T-cell (primary cell): ENCODE measurements at regions not wholly inside any gene's neighbourhood (a gene's known extent, or its start where the extent isn't known, plus 50 kb on each side); places are given as distances from the start of the nearest gene placed in this dataset.

ENCODE experiments used
- ATAC-seq, 4 experiments: fragments of 200-7000 bp in 3 of 4; fragments of 150-1000 bp in 1 of 4; cut with Tn5 transposase; replicated peaks in 1 of 4; 1 replicate in 3 of 4; 2 replicates in 1 of 4; pipeline ENCODE4 v1.10.0; 2021; ENCODE audit warnings: moderate library complexity in 3 of 4, mild to moderate bottlenecking in 2 of 4, moderate number of reproducible peaks in 1 of 4
- CTCF ChIA-PET, 2 donors: fragments of 300-600 bp; sonication (Branson Sonifier 250); formaldehyde crosslinking; loops; one replicate each; lab custom pipeline; 2022; ENCODE audit warnings: antibody characterized with exemption in 2 of 2; lab: Charles Lee
- POLR2A ChIA-PET, 2 donors: fragments of 300-600 bp; sonication (Branson Sonifier 250); formaldehyde crosslinking; loops; one replicate each; lab custom pipeline; 2022; ENCODE audit warnings: antibody characterized with exemption in 2 of 2; lab: Charles Lee
- DNase-seq, 35 experiments: peaks; one replicate each; pipeline versions ENCODE4 v3.0.0 to v3.0.0-alpha.2; 2013 to 2023
- H3K27ac ChIP-seq: one replicate; pipeline ENCODE4 v1.5.1; 2013; ENCODE audit warnings: low read length
- H3K27me3 ChIP-seq, 2 experiments: replicated peaks in 1 of 2; 1 replicate in 1 of 2; 2 replicates in 1 of 2; pipeline versions ENCODE4 v1.6.1 to v1.7.0; 2013; ENCODE audit warnings: low read length in 1 of 2, mixed read lengths in 1 of 2; ENCODE audit not compliant: control insufficient read depth in 2 of 2, insufficient read depth in 2 of 2; ENCODE audit errors: extremely low read depth in 1 of 2
- H3K36me3 ChIP-seq, 2 donors: 1 replicate in 1 of 2; 2 replicates in 1 of 2; pipeline versions ENCODE4 v1.6.1 to v1.7.0; 2013; ENCODE audit warnings: low read length in 1 of 2; ENCODE audit not compliant: control insufficient read depth in 2 of 2, insufficient read depth in 1 of 2; ENCODE audit errors: extremely low read depth in 1 of 2
- H3K4me1 ChIP-seq, 2 experiments: 1 replicate in 1 of 2; 2 replicates in 1 of 2; pipeline versions ENCODE4 v1.6.1 to v1.7.0; 2013; ENCODE audit warnings: low read length in 2 of 2, mixed read lengths in 1 of 2; ENCODE audit not compliant: insufficient read depth in 2 of 2, control insufficient read depth in 1 of 2; ENCODE audit errors: extremely low read depth in 1 of 2
- H3K4me3 ChIP-seq, 2 donors: 1 replicate in 1 of 2; 2 replicates in 1 of 2; pipeline versions ENCODE4 v1.5.1 to v1.7.0; 2013; ENCODE audit warnings: mild to moderate bottlenecking in 2 of 2, low read length in 1 of 2, moderate library complexity in 1 of 2; ENCODE audit not compliant: control insufficient read depth in 1 of 2; ENCODE audit errors: extremely low read depth in 1 of 2
- H3K9me3 ChIP-seq: 2 replicates; pipeline ENCODE4 v1.7.0; 2013
- H3K27ac Mint-ChIP-seq, 2 donors: one replicate each; pipeline ENCODE4 v1.8.0; 2020 to 2021; ENCODE audit warnings: mild to moderate bottlenecking in 2 of 2, mixed read lengths in 2 of 2
- H3K27me3 Mint-ChIP-seq, 2 donors: one replicate each; pipeline ENCODE4 v1.8.0; 2021 to 2022; ENCODE audit warnings: mixed read lengths in 2 of 2
- H3K36me3 Mint-ChIP-seq: one replicate; pipeline ENCODE4 v1.8.0; 2021; ENCODE audit warnings: mixed read lengths
- H3K4me1 Mint-ChIP-seq, 3 donors: one replicate each; pipeline ENCODE4 v1.8.0; 2020 to 2022; ENCODE audit warnings: mixed read lengths in 3 of 3, mild to moderate bottlenecking in 1 of 3
- H3K4me3 Mint-ChIP-seq, 3 donors: one replicate each; pipeline ENCODE4 v1.8.0; 2020 to 2022; ENCODE audit warnings: mild to moderate bottlenecking in 3 of 3, mixed read lengths in 3 of 3, moderate library complexity in 3 of 3
- H3K9me3 Mint-ChIP-seq, 3 donors: one replicate each; pipeline ENCODE4 v1.8.0; 2020 to 2022; ENCODE audit warnings: mixed read lengths in 3 of 3
- WGBS: methylation state at CpG from one replicate; pipeline ENCODE4 v1.1.5; 2013; ENCODE audit warnings: missing lambda C conversion rate; ENCODE audit not compliant: insufficient coverage; 5-methylcytosine and 5-hydroxymethylcytosine counted together

- Histone ChIP-seq H3K4me1 (no peaks in the 10 kb centered on the region), H3K27ac (no peak overlapping the region), H3K27me3 (no peaks in the 10 kb centered on the region), H3K4me3 (no peak overlapping the region), H3K9me3 (no peaks in the 10 kb centered on the region), H3K36me3 (no peaks in the 10 kb centered on the region)
- 60% methylated on average over 1 of the region's 2 CpGs for WGBS
- H3K9me3 Mint-ChIP-seq, result peaks cover 0 to 3% (median 2%) of the 10 kb centered on the region in 3 donors
- H3K27me3 Mint-ChIP-seq, result no peaks in the 10 kb centered on the region
- ATAC-seq, result no peak
- no peaks in the 10 kb centered on the region for H3K36me3 Mint-ChIP-seq
- H3K4me3 Mint-ChIP-seq, result no peak overlapping the region
- ChIA-PET CTCF (no interaction called here), POLR2A (no interaction called here)
- H3K27ac Mint-ChIP-seq, result no peak overlapping the region
- DNase-seq, result no peak
- no peaks in the 10 kb centered on the region for H3K4me1 Mint-ChIP-seq
Measured at GRCh38 chr5:101995585-101995984, 300.5 kb downstream of the SLCO4C1 start.

GRCh38 chr5:101991486-101991885 lies 304.6 kb downstream of the SLCO4C1 start:
- WGBS, result no CpG with 5 or more reads among the region's 1 CpG
- ChIA-PET POLR2A (no interaction called here), CTCF (no interaction called here)
- DNase-seq (no peak), ATAC-seq (no peak)
- H3K4me3 Mint-ChIP-seq, result no peak overlapping the region
- peaks cover 0 to 4% (median 0%) of the 10 kb centered on the region in 3 donors for H3K9me3 Mint-ChIP-seq
- no peak overlapping the region for H3K27ac Mint-ChIP-seq
- H3K36me3 ChIP-seq, result no peaks in the 10 kb centered on the region
- H3K4me1 ChIP-seq, result no peaks in the 10 kb centered on the region
- no peaks in the 10 kb centered on the region for H3K9me3 ChIP-seq
- H3K27me3 Mint-ChIP-seq, result no peaks in the 10 kb centered on the region
- H3K4me3 ChIP-seq, result no peak overlapping the region
- H3K27ac ChIP-seq, result no peak overlapping the region
- H3K36me3 Mint-ChIP-seq, result no peaks in the 10 kb centered on the region
- no peaks in the 10 kb centered on the region for H3K27me3 ChIP-seq
- H3K4me1 Mint-ChIP-seq, result no peaks in the 10 kb centered on the region

GRCh38 chr5:101989659-101990058 lies 306.4 kb downstream of the SLCO4C1 start:
- H3K9me3 ChIP-seq, result no peaks in the 10 kb centered on the region
- H3K4me1 ChIP-seq, result no peaks in the 10 kb centered on the region
- Mint-ChIP-seq H3K36me3 (no peaks in the 10 kb centered on the region), H3K27me3 (no peaks in the 10 kb centered on the region), H3K4me3 (no peak overlapping the region), H3K27ac (no peak overlapping the region), H3K4me1 (no peaks in the 10 kb centered on the region), H3K9me3 (peaks cover 0 to 4% (median 0%) of the 10 kb centered on the region in 3 donors)
- POLR2A ChIA-PET, result no interaction called here
- no peaks in the 10 kb centered on the region for H3K36me3 ChIP-seq
- no CpG with 5 or more reads among the region's 1 CpG for WGBS
- no peaks in the 10 kb centered on the region for H3K27me3 ChIP-seq
- CTCF ChIA-PET, result no interaction called here
- no peak overlapping the region for H3K27ac ChIP-seq
- DNase-seq, result no peak
- ATAC-seq, result no peak
- H3K4me3 ChIP-seq, result no peak overlapping the region

- ATAC-seq (no peak), DNase-seq (peak in 1 of 35 experiments; percentile 25)
- Histone ChIP-seq H3K27me3 (no peaks in the 10 kb centered on the region), H3K4me3 (no peak overlapping the region), H3K36me3 (no peaks in the 10 kb centered on the region), H3K27ac (no peak overlapping the region), H3K4me1 (no peaks in the 10 kb centered on the region), H3K9me3 (no peaks in the 10 kb centered on the region)
- no peaks in the 10 kb centered on the region for H3K27me3 Mint-ChIP-seq
- H3K4me3 Mint-ChIP-seq, result no peak overlapping the region
- no peak overlapping the region for H3K27ac Mint-ChIP-seq
- no peaks in the 10 kb centered on the region for H3K36me3 Mint-ChIP-seq
- no CpG with 5 or more reads among the region's 1 CpG for WGBS
- ChIA-PET CTCF (interaction anchor here in 1 of 2 donors (1.0 kb wide), 1 partner anchor 8 kb away, joined by 3 read pairs; no protein-coding TSS in a partner anchor), POLR2A (no interaction called here)
- no peaks in the 10 kb centered on the region for H3K9me3 Mint-ChIP-seq
- H3K4me1 Mint-ChIP-seq, result no peaks in the 10 kb centered on the region
Measured at GRCh38 chr5:101977729-101978345, 318.2 kb downstream of the SLCO4C1 start.

- Histone ChIP-seq H3K4me1 (no peaks in the 10 kb centered on the region), H3K9me3 (no peaks in the 10 kb centered on the region), H3K27me3 (no peaks in the 10 kb centered on the region), H3K27ac (no peak overlapping the region), H3K4me3 (no peak overlapping the region), H3K36me3 (no peaks in the 10 kb centered on the region)
- Mint-ChIP-seq H3K36me3 (no peaks in the 10 kb centered on the region), H3K4me1 (no peaks in the 10 kb centered on the region), H3K27ac (no peak overlapping the region), H3K27me3 (no peaks in the 10 kb centered on the region), H3K9me3 (no peaks in the 10 kb centered on the region), H3K4me3 (no peak overlapping the region)
- CTCF ChIA-PET, result no interaction called here
- ATAC-seq (no peak), DNase-seq (no peak)
- POLR2A ChIA-PET, result no interaction called here
Measured at GRCh38 chr5:101976933-101977332, 319.2 kb downstream of the SLCO4C1 start.

GRCh38 chr5:101969742-101970141 lies 326.3 kb downstream of the SLCO4C1 start:
- Mint-ChIP-seq H3K9me3 (no peaks in the 10 kb centered on the region), H3K27ac (no peak overlapping the region), H3K27me3 (no peaks in the 10 kb centered on the region), H3K4me1 (no peaks in the 10 kb centered on the region), H3K36me3 (no peaks in the 10 kb centered on the region), H3K4me3 (no peak overlapping the region)
- no CpG with 5 or more reads among the region's 1 CpG for WGBS
- ChIA-PET CTCF (no interaction called here), POLR2A (no interaction called here)
- no peaks in the 10 kb centered on the region for H3K27me3 ChIP-seq
- no peak for ATAC-seq
- H3K9me3 ChIP-seq, result no peaks in the 10 kb centered on the region
- H3K36me3 ChIP-seq, result no peaks in the 10 kb centered on the region
- no peak overlapping the region for H3K4me3 ChIP-seq
- no peak for DNase-seq
- no peak overlapping the region for H3K27ac ChIP-seq
- no peaks in the 10 kb centered on the region for H3K4me1 ChIP-seq

- Histone ChIP-seq H3K4me1 (no peaks in the 10 kb centered on the region), H3K9me3 (no peaks in the 10 kb centered on the region), H3K27ac (no peak overlapping the region), H3K27me3 (no peaks in the 10 kb centered on the region), H3K36me3 (no peaks in the 10 kb centered on the region), H3K4me3 (no peak overlapping the region)
- Mint-ChIP-seq H3K4me3 (no peak overlapping the region), H3K36me3 (no peaks in the 10 kb centered on the region), H3K27ac (no peak overlapping the region), H3K9me3 (no peaks in the 10 kb centered on the region), H3K27me3 (no peaks in the 10 kb centered on the region), H3K4me1 (no peaks in the 10 kb centered on the region)
- no CpG with 5 or more reads among the region's 2 CpGs for WGBS
- no peak for ATAC-seq
- ChIA-PET CTCF (no interaction called here), POLR2A (no interaction called here)
- no peak for DNase-seq
Measured at GRCh38 chr5:101966476-101966875, 329.6 kb downstream of the SLCO4C1 start.
